Activated naive CD8-positive, alpha-beta T cell treated with anti-CD3 and anti-CD28 coated beads, Interleukin-2, amount 50 U/mL, for 24 hours (primary cell): ENCODE measurements at regions not wholly inside any gene's neighbourhood (a gene's known extent, or its start where the extent isn't known, plus 50 kb on each side); places are given as distances from the start of the nearest gene placed in this dataset.

Experiments used
- ATAC-seq: fragments of 150-1000 bp; cut with Tn5 transposase; one replicate; pipeline ENCODE4 v1.10.0; 2021
- DNase-seq: peaks from one replicate; pipeline ENCODE4 v3.0.0; 2021
- H3K27ac Mint-ChIP-seq: one replicate; pipeline ENCODE4 v1.8.0; 2021; ENCODE audit warnings: mild to moderate bottlenecking, mixed read lengths
- H3K27me3 Mint-ChIP-seq: one replicate; pipeline ENCODE4 v1.8.0; 2021; ENCODE audit warnings: mixed read lengths
- H3K36me3 Mint-ChIP-seq: one replicate; pipeline ENCODE4 v1.8.0; 2021; ENCODE audit warnings: low read depth, mixed read lengths
- H3K4me1 Mint-ChIP-seq: one replicate; pipeline ENCODE4 v1.8.0; 2021; ENCODE audit warnings: mixed read lengths
- H3K4me3 Mint-ChIP-seq: one replicate; pipeline ENCODE4 v1.8.0; 2021; ENCODE audit warnings: mild to moderate bottlenecking, moderate library complexity, mixed read lengths
- H3K9me3 Mint-ChIP-seq: one replicate; pipeline ENCODE4 v1.8.0; 2021; ENCODE audit warnings: mixed read lengths

- Mint-ChIP-seq H3K9me3 (no peaks in the 10 kb centered on the region), H3K4me3 (no peak overlapping the region), H3K4me1 (peaks cover 20% of the 10 kb centered on the region), H3K36me3 (peaks cover 13% of the 10 kb centered on the region), H3K27ac (no peak overlapping the region), H3K27me3 (no peaks in the 10 kb centered on the region)
- DNase-seq (no peak), ATAC-seq (no peak)
Measured at GRCh38 chr14:71486279-71486678, 445.9 kb upstream of the RGS6 start.

- DNase-seq (no peak), ATAC-seq (no peak)
- Mint-ChIP-seq H3K4me3 (no peak overlapping the region), H3K9me3 (no peaks in the 10 kb centered on the region), H3K4me1 (peaks cover 23% of the 10 kb centered on the region), H3K27ac (peak overlapping the region; percentile 1), H3K27me3 (no peaks in the 10 kb centered on the region), H3K36me3 (peaks cover 13% of the 10 kb centered on the region)
Measured at GRCh38 chr14:71487449-71487848, 444.8 kb upstream of the RGS6 start.

GRCh38 chr14:71487941-71488340 lies 444.3 kb upstream of the RGS6 start:
- H3K9me3 Mint-ChIP-seq = no peaks in the 10 kb centered on the region
- H3K4me3 Mint-ChIP-seq = no peak overlapping the region
- DNase-seq (no peak), ATAC-seq (peak; percentile 63)
- peaks cover 23% of the 10 kb centered on the region for H3K4me1 Mint-ChIP-seq
- peak overlapping the region; percentile 1 for H3K27ac Mint-ChIP-seq
- peaks cover 9% of the 10 kb centered on the region for H3K36me3 Mint-ChIP-seq
- no peaks in the 10 kb centered on the region for H3K27me3 Mint-ChIP-seq

GRCh38 chr14:71488703-71489191 lies 443.5 kb upstream of the RGS6 start:
- H3K27me3 Mint-ChIP-seq = no peaks in the 10 kb centered on the region
- no peaks in the 10 kb centered on the region for H3K9me3 Mint-ChIP-seq
- H3K36me3 Mint-ChIP-seq = peaks cover 9% of the 10 kb centered on the region
- ATAC-seq (no peak), DNase-seq (no peak)
- H3K27ac Mint-ChIP-seq = no peak overlapping the region
- no peak overlapping the region for H3K4me3 Mint-ChIP-seq
- peaks cover 19% of the 10 kb centered on the region for H3K4me1 Mint-ChIP-seq

- Mint-ChIP-seq H3K27ac (no peak overlapping the region), H3K4me1 (peaks cover 18% of the 10 kb centered on the region), H3K9me3 (no peaks in the 10 kb centered on the region), H3K36me3 (peaks cover 9% of the 10 kb centered on the region), H3K4me3 (no peak overlapping the region), H3K27me3 (no peaks in the 10 kb centered on the region)
- DNase-seq (no peak), ATAC-seq (no peak)
Measured at GRCh38 chr14:71489742-71490141, 442.5 kb upstream of the RGS6 start.

GRCh38 chr14:71491931-71492330 lies 440.3 kb upstream of the RGS6 start:
- peak overlapping the region; percentile 10 for H3K27ac Mint-ChIP-seq
- peaks cover 17% of the 10 kb centered on the region for H3K36me3 Mint-ChIP-seq
- H3K4me3 Mint-ChIP-seq = no peak overlapping the region
- H3K9me3 Mint-ChIP-seq = peaks cover 4% of the 10 kb centered on the region
- no peak for ATAC-seq
- H3K4me1 Mint-ChIP-seq = peaks cover 20% of the 10 kb centered on the region
- no peaks in the 10 kb centered on the region for H3K27me3 Mint-ChIP-seq
- DNase-seq = no peak

- no peak for DNase-seq
- Mint-ChIP-seq H3K4me1 (peaks cover 18% of the 10 kb centered on the region), H3K4me3 (no peak overlapping the region), H3K36me3 (peaks cover 18% of the 10 kb centered on the region), H3K27me3 (no peaks in the 10 kb centered on the region), H3K27ac (no peak overlapping the region), H3K9me3 (peaks cover 4% of the 10 kb centered on the region)
- ATAC-seq = no peak
Measured at GRCh38 chr14:71492346-71492745, 439.9 kb upstream of the RGS6 start.

GRCh38 chr14:71497645-71498086 lies 434.6 kb upstream of the RGS6 start:
- ATAC-seq (peak; percentile 71), DNase-seq (no peak)
- no peaks in the 10 kb centered on the region for H3K27me3 Mint-ChIP-seq
- H3K36me3 Mint-ChIP-seq = peaks cover 13% of the 10 kb centered on the region
- H3K4me1 Mint-ChIP-seq = peaks cover 18% of the 10 kb centered on the region
- no peak overlapping the region for H3K4me3 Mint-ChIP-seq
- H3K27ac Mint-ChIP-seq = peak overlapping the region; percentile 29
- H3K9me3 Mint-ChIP-seq = peaks cover 4% of the 10 kb centered on the region

- Mint-ChIP-seq H3K27me3 (no peaks in the 10 kb centered on the region), H3K9me3 (peaks cover 4% of the 10 kb centered on the region), H3K36me3 (peaks cover 13% of the 10 kb centered on the region), H3K4me1 (peaks cover 18% of the 10 kb centered on the region), H3K27ac (peak overlapping the region; percentile 29), H3K4me3 (no peak overlapping the region)
- ATAC-seq (no peak), DNase-seq (no peak)
Measured at GRCh38 chr14:71498212-71498611, 434.0 kb upstream of the RGS6 start.

- Mint-ChIP-seq H3K27me3 (no peaks in the 10 kb centered on the region), H3K4me1 (peaks cover 18% of the 10 kb centered on the region), H3K27ac (no peak overlapping the region), H3K9me3 (peaks cover 4% of the 10 kb centered on the region), H3K36me3 (peaks cover 13% of the 10 kb centered on the region), H3K4me3 (no peak overlapping the region)
- ATAC-seq (no peak), DNase-seq (no peak)
Measured at GRCh38 chr14:71499018-71499417, 433.2 kb upstream of the RGS6 start.

GRCh38 chr14:71507681-71508080 lies 424.5 kb upstream of the RGS6 start:
- ATAC-seq = no peak
- no peak overlapping the region for H3K4me3 Mint-ChIP-seq
- H3K4me1 Mint-ChIP-seq = peaks cover 7% of the 10 kb centered on the region
- peaks cover 13% of the 10 kb centered on the region for H3K36me3 Mint-ChIP-seq
- DNase-seq = no peak
- H3K9me3 Mint-ChIP-seq = no peaks in the 10 kb centered on the region
- no peaks in the 10 kb centered on the region for H3K27me3 Mint-ChIP-seq
- no peak overlapping the region for H3K27ac Mint-ChIP-seq

GRCh38 chr14:71508901-71509300 lies 423.3 kb upstream of the RGS6 start:
- ATAC-seq = no peak
- Mint-ChIP-seq H3K36me3 (peaks cover 18% of the 10 kb centered on the region), H3K4me3 (no peak overlapping the region), H3K4me1 (peaks cover 7% of the 10 kb centered on the region), H3K27ac (peak overlapping the region; percentile 5), H3K27me3 (no peaks in the 10 kb centered on the region), H3K9me3 (no peaks in the 10 kb centered on the region)
- DNase-seq = no peak

GRCh38 chr14:71511152-71511551 lies 421.1 kb upstream of the RGS6 start:
- Mint-ChIP-seq H3K27ac (no peak overlapping the region), H3K27me3 (no peaks in the 10 kb centered on the region), H3K4me1 (peaks cover 7% of the 10 kb centered on the region), H3K9me3 (no peaks in the 10 kb centered on the region), H3K4me3 (no peak overlapping the region), H3K36me3 (peaks cover 23% of the 10 kb centered on the region)
- DNase-seq (no peak), ATAC-seq (no peak)

- ATAC-seq = no peak
- Mint-ChIP-seq H3K27ac (no peak overlapping the region), H3K27me3 (no peaks in the 10 kb centered on the region), H3K4me3 (no peak overlapping the region), H3K36me3 (peaks cover 29% of the 10 kb centered on the region), H3K4me1 (no peaks in the 10 kb centered on the region), H3K9me3 (peaks cover 7% of the 10 kb centered on the region)
- no peak for DNase-seq
Measured at GRCh38 chr14:71514941-71515919, 417.0 kb upstream of the RGS6 start.
